Frontal cortex (tissue), 3 donors: ENCODE measurements at regions not wholly inside any gene's neighbourhood (a gene's known extent, or its start where the extent isn't known, plus 50 kb on each side); places are given as distances from the start of the nearest gene placed in this dataset.

ENCODE experiments used
- DNase-seq, 2 donors: peaks; one replicate each; pipeline ENCODE4 v3.0.0; 2012; ENCODE audit warnings: low spot score in 2 of 2
- FAIRE-seq: peaks from 2 replicates; lab custom pipeline; 2012; peaks lifted over from hg19 to GRCh38; lab: Jason Lieb, UNC
- donor health status: control.
- donor health status: control.
- donor health status: control.

- no peak for DNase-seq
- FAIRE-seq: no peak
These were observed 256.0 kb upstream of the ZMIZ1 start for GRCh38 chr10:78812571-78813318.

GRCh38 chr10:78813526-78813925, 255.2 kb upstream of the ZMIZ1 start:
- FAIRE-seq (no peak), DNase-seq (no peak)

- FAIRE-seq: no peak
- no peak for DNase-seq
These were observed 254.8 kb upstream of the ZMIZ1 start for GRCh38 chr10:78813998-78814399.

- FAIRE-seq (no peak), DNase-seq (no peak)
These were observed 254.4 kb upstream of the ZMIZ1 start for GRCh38 chr10:78814407-78814806.

DNA sequence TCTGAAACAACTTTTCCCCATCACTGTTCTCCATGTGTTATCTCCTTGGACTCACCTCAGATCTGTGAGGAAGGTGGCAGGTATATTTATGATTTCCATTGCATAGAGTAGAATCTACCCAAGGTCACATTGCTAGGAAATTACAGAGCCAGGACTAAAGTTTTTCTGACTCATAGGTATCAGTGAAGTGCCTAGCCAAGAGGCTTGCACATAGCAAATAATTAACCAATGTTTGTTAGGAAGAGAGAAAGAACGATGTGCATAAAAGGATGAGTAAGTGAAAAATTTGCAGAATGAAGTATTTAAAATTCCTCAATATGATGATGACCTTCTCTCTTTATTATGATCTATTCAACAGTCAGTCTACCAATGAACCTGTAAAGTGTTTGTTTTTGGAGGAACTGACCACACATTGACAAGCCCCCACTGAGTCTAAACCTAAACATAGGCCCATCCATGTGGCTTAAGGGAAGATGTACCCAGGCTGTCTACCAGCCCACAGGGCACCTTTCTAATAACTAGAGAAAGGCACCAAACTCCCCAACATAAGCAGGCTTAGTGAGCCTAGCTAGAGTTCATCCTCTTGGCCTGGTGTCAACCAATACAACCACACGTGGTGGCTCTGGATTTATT, 252.9 kb upstream of the ZMIZ1 start:
- DNase-seq (no peak), FAIRE-seq (no peak)

- FAIRE-seq: no peak
- no peak for DNase-seq
These were observed 251.4 kb upstream of the ZMIZ1 start for GRCh38 chr10:78817361-78817760.

DNA sequence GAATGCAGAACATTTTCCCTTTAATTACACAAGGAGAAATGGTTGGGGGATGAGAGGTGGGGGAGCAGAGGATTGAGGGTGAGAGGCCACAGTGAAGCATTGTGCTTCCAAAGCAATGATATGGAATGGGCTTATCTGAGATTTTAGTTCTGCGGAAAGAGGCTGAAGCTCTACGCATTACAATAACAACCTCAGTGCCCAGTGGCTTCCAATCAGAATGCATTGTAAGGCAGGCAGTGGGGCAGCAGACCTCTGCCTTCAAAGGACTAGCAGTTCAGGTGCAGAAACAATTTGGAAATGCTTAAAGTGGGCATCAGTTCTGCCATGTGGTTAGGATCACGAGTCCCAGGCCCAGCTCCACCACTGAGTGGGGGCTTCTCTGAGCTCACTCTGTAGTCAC, 251.0 kb upstream of the ZMIZ1 start:
- no peak for DNase-seq
- FAIRE-seq: no peak

- DNase-seq: no peak
These were observed 249.3 kb upstream of the ZMIZ1 start for GRCh38 chr10:78819361-78820006.

DNA sequence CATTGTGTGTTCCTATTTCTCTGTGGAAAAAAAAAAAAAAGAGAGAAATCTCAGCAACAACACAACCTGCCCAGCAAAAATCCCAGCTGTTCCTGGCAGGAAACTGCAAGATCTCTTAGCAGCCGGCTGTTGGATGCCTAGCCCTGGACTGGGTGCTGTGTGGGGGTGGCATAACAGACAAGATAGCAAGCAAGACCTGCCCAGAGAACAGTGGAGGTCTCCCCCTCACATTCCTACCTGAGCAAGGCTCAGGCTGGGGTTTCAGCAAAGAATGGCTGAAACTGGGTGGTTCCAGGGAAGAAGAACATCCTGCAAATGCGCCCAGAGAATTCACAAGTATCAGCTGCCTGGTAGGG, 248.8 kb upstream of the ZMIZ1 start:
- DNase-seq (no peak), FAIRE-seq (no peak)

More at GRCh38 chr10:78819361-78820006, 249.3 kb upstream of the ZMIZ1 start:
- no peak for FAIRE-seq

- no peak for DNase-seq
- FAIRE-seq: no peak
These were observed 247.7 kb upstream of the ZMIZ1 start for GRCh38 chr10:78821052-78821451.

DNA sequence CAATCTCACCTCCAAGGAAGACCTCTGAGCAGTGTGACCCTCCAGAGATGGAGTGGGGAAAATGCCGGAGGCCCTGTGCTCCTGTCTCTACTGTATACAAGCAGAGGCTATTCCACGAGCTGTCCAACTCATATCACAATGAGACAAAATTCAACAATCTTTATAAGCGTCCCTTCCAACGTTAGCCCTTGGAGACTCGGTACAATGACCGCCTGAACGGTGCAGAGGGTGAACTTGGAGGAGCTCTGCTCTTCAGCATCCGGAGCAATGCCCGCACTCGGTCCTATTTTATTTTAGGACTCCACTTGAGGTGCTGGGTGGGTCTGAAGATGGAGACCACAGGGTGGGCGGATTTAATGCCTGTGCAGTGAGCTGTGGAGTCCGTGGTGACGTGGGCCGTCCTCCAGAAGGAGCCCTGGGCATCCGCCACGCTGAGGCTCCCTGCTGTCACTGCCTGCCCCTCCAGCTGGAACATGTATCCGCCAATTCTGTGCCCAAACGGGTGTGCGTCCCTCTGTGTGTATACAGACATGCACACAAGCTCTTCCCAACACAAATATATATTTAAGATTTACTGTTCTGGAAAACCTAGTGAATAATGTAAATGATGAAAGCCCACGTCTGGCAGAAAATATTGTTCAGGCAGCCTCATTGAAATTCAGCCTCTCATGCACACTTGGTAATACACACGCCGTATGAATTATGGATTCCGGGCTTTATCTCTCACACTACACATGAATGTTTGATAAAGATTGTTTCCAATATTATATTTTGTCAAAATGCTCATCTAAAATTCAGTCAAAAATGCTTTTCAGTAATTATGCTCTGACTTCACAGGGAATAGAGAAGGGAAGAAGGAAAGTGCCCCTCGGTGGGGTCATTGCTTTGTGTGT, 239.9 kb upstream of the ZMIZ1 start:
- DNase-seq (no peak), FAIRE-seq (no peak)

GRCh38 chr10:78829565-78829964, 239.2 kb upstream of the ZMIZ1 start:
- no peak for DNase-seq
- no peak for FAIRE-seq

DNA sequence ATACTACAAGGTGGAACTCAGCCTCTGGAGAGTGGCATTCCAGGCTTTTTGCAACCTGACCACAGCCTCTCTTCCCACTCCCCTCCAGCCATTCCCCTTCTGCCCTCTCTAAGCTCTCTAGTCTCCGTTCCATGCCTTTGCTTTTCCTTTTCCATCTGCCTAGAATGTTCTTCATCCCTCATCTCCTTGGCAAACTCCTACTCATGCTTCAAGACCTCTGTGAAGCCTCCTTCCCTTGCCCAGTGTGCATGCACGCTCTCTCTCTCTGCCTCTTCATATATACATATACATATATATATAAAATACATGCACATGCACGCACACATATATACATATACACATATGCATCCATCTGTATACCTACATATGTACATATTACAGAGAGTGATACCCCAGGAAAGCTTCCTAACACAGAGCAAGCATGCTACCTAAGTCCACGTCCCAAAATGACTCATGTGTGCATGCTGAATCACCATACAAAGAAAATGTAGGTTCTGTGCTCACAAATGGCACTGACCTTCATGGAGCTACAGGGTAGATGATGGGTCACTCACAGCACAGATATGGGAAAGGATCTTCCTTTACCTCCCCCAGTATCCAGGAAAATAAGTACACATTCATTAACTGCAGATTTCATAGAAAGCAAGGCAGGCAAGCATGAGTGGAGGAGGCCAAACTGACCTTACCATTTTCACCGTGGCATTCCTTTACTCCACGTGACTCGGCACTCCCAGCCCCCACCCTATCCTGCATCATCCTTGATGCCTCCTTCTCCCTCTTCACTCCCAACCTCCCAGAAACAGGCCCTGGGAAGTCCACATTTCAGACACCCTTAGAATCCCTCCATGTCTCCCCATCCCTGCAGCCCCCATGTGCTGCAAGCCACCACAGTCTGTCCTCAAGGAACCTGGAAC, 238.4 kb upstream of the ZMIZ1 start:
- DNase-seq (no peak), FAIRE-seq (no peak)

DNA sequence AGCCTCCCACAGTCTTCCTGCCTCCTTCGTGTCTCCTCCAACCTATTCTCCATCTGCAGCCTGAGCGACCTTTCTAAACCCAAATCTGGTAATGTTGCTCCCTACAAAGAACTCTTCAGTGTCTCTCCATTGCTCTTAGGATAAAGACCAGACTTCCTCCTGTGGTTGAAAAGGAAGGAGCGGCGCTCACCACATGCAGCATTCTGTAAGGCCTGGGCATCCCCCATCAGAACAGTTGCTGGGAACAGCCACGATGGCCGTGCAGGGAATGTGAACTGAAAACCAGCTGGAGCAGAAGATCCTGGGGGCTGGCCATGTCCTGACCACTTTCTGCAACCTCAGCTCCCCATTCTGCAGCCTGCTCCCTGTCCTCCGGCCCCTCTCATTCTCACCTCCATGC, 237.8 kb upstream of the ZMIZ1 start:
- DNase-seq (no peak), FAIRE-seq (no peak)

DNA sequence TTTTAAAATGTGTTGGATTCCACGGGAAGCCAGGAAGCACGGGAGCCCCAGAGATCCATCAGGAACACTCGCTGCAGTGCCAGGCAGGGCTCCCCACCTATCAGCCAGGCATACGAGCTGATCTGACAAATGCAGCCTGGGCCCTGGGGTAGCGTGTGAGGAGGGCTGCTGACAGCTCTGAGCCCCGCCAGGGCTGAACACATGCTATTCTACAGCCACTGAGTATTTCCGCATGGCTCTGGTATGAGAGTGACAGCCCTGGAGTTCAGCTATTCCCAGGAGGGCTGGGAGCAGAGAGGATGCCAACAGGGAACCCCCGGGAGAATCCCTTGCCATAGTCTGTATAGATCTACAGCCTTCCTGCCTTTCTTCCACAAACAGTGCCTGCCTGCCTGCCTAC, 237.3 kb upstream of the ZMIZ1 start:
- no peak for FAIRE-seq

DNA sequence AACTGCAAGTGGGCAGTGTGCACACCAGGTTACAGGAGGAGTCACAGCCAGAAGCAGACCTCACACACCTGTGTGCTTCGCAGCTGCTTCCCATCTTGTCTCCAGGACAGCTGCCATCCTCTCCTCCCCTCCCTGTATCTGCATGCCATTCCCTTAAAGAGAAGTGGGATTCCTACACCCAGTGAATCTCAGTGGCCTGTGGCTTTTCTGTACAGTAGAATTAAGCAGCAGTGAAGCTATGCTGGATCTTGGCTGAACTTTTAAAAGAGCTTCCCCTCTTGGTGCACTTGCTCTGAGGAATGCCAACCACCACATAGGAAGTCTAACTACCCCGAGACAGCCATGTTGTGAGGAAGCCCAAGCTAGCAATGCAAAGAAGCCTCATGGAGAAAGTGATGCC, 236.5 kb upstream of the ZMIZ1 start:
- DNase-seq (no peak), FAIRE-seq (no peak)

More for the DNA sequence above, 237.3 kb upstream of the ZMIZ1 start:
- DNase-seq: no peak

GRCh38 chr10:78838141-78838657, 230.6 kb upstream of the ZMIZ1 start:
- no peak for DNase-seq
- FAIRE-seq: no peak

DNA sequence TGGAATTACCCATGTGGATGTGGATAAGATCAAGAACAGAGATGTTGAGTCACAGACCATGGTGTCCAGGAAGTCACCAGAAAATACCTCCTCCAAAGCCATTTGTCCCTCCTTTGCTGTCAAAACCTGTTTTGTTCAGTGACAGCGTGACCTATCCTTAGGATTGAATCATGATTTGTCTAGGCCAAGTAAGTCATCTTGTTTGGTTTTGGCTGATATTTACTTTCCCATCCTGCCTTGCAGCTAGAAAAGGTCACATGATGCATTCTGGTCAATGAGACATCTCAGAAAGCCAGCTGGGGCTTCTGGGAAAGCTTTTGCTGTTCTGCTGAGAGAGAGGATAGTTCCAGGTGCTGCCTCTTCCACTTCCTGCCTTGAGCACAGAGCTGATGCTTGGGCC, 225.3 kb upstream of the ZMIZ1 start:
- FAIRE-seq (no peak), DNase-seq (no peak)

DNA sequence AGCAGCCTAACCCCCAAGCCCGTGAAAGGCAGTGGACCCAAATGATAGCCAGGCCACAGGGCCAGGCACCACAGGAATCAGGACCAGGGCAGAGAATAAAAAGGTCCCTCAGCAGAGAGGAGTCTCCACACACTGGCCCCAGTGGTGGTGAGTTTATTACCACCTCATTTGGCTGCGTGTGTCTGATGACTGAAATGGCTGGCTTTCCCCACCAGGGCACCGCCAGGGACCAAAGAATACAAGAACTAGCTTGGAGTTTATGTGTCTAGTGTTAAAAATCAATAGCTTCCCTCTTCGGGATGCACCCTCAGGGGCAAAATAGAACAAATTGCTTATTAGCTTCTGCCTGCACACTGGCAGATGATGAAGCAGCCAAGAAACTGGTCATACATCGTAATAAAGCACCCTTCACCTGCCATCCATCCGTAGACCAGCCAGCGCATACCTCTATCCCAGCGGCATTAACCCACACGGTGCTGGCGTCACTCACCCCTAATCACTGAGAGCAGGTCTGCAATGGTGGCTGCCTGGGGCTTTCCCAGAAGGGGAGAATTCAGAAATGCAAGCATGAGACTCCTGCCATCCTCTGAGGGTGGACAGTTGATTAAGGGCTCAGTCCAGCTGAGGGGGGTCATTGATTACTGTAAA, 223.7 kb upstream of the ZMIZ1 start:
- DNase-seq (no peak), FAIRE-seq (no peak)
